ENCODE measurements at regions not wholly inside any gene's neighbourhood (a gene's known extent, or its start where the extent isn't known, plus 50 kb on each side); places are given as distances from the start of the nearest gene placed in this dataset.

GRCh38 chr2:226420646-226421045 is 379.0 kb downstream of the IRS1 start:
- TF ChIP-seq CTCF (IDR thresholded peaks at IDR 0.05; ENCODE audit: insufficient read depth, low read length) (no peak), POLR2AphosphoS5 (IDR thresholded peaks at IDR 0.05; ENCODE audit: low read depth) (no peak), GABPA (IDR thresholded peaks at IDR 0.05; ENCODE audit: low read depth) (no peak)
